Tibial artery (tissue), 4 donors: ENCODE measurements at regions not wholly inside any gene's neighbourhood (a gene's known extent, or its start where the extent isn't known, plus 50 kb on each side); places are given as distances from the start of the nearest gene placed in this dataset.

Experiments used
- DNase-seq, 2 donors: peaks; one replicate each; pipeline ENCODE4 v3.0.0-alpha.2; 2019
- H3K27ac ChIP-seq, 2 donors: fragments of 200-600 bp; sonication (generic) in 1 of 2; 1 replicate in 1 of 2; 2 replicates in 1 of 2; pipeline ENCODE4 v1.5.1; 2018 to 2019; ENCODE audit warnings: mild to moderate bottlenecking in 1 of 2
- H3K27me3 ChIP-seq, 2 donors: fragments of 200-600 bp; sonication (generic) in 1 of 2; one replicate each; pipeline versions ENCODE4 v1.5.1 to v1.6.0; 2016 to 2019
- H3K36me3 ChIP-seq, 3 donors: fragments of 200-600 bp; sonication (generic) in 2 of 3; one replicate each; pipeline ENCODE4 v1.5.1; 2016 to 2019; ENCODE audit warnings: mild to moderate bottlenecking in 2 of 3
- H3K4me1 ChIP-seq, 4 donors: fragments of 200-600 bp; sonication (generic) in 2 of 4; 1 replicate in 3 of 4; 2 replicates in 1 of 4; pipeline ENCODE4 v1.5.1; 2016 to 2019
- H3K4me3 ChIP-seq, 2 donors: fragments of 200-600 bp; sonication (generic) in 1 of 2; 1 replicate in 1 of 2; 2 replicates in 1 of 2; pipeline ENCODE4 v1.5.1; 2018 to 2019; ENCODE audit warnings: mild to moderate bottlenecking in 2 of 2
- H3K9me3 ChIP-seq, 3 donors: fragments of 200-600 bp; sonication (generic) in 1 of 3; one replicate each; pipeline ENCODE4 v1.5.1; 2016 to 2019
- intact Hi-C: fragments of 100-400 bp; cut with DNase I; formaldehyde crosslinking; loops from one replicate; pipeline ENCODE4 v1.15.0; 2023; ENCODE audit warnings: low total_unique reads
- TF ChIP-seq, protein P1 (sequence below), 2 experiments: fragments of 200-600 bp in 1 of 2; fragments of 450-650 bp in 1 of 2; IDR thresholded peaks; one replicate each; pipeline ENCODE4 v1.5.1; 2017 to 2019; ENCODE audit warnings: antibody characterized with exemption in 2 of 2, mild to moderate bottlenecking in 1 of 2, moderate library complexity in 1 of 2

DNA sequence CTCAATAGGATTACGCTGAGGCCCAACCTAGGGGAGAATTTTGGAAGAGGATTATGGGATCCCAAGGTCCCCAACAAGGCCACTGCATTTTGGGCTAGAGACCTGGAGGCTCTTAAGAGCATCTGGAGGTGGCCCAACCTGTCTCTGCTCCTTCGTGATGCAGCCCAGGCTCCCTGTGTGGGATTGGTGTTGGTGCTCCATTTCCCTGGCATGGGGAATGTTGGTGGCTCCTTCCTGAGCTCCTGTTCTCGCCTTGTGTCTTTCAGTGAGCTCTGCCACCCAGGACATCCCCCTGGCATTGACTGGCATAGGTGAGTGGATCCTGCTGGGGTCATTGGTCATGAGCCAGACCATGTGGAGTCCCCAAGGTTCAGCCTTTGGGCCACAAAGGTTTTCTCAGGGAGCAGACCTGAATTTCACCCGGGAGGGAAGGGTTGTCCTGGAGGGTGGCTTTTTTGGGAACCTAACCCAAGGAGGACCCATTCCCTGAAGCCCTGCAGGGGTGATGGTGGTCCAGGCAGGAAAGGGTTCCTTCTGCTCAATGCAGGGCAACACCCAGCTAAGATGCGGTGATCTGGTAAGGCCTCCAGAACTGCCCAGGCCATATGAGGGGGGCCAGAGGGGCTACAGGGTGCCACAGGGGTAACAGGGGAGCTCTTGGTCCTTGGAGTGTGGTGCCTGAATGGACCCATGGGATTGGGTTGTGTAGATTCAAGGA lies 202.5 kb downstream of the UBE3A start:
- H3K36me3 ChIP-seq, result no peaks in the 10 kb centered on the region
- H3K27ac ChIP-seq, result no peak overlapping the region
- TF ChIP-seq, protein P1, sequence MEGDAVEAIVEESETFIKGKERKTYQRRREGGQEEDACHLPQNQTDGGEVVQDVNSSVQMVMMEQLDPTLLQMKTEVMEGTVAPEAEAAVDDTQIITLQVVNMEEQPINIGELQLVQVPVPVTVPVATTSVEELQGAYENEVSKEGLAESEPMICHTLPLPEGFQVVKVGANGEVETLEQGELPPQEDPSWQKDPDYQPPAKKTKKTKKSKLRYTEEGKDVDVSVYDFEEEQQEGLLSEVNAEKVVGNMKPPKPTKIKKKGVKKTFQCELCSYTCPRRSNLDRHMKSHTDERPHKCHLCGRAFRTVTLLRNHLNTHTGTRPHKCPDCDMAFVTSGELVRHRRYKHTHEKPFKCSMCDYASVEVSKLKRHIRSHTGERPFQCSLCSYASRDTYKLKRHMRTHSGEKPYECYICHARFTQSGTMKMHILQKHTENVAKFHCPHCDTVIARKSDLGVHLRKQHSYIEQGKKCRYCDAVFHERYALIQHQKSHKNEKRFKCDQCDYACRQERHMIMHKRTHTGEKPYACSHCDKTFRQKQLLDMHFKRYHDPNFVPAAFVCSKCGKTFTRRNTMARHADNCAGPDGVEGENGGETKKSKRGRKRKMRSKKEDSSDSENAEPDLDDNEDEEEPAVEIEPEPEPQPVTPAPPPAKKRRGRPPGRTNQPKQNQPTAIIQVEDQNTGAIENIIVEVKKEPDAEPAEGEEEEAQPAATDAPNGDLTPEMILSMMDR (IDR thresholded peaks at IDR 0.05), result no peak
- peaks cover 0 to 49% (median 29%) of the 10 kb centered on the region in 3 donors for H3K9me3 ChIP-seq
- H3K27me3 ChIP-seq, result no peaks in the 10 kb centered on the region
- H3K4me3 ChIP-seq, result no peak overlapping the region
- intact Hi-C loops, result no loop called here
- peak in 1 of 2 donors; percentile 39 for DNase-seq
- H3K4me1 ChIP-seq, result no peaks in the 10 kb centered on the region

DNA sequence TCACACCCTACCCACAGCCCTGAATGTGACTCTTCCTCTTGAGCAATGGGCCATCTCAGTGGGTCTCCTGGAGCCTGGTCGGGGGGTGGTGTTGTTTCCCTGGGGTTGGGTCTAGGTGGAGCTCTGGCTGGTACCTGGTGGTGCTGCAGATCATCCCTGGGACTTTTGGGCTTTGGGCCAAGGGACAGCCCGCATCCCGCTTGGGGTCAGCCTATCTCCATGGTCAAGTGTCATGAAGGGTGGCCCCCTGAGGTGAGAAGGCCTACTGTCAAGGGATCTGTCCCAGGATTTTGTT lies 202.0 kb downstream of the UBE3A start:
- DNase-seq, result peak in 1 of 2 donors; percentile 41
- Histone ChIP-seq H3K27me3 (no peaks in the 10 kb centered on the region), H3K4me1 (no peaks in the 10 kb centered on the region), H3K9me3 (peaks cover 0 to 49% (median 29%) of the 10 kb centered on the region in 3 donors), H3K36me3 (no peaks in the 10 kb centered on the region), H3K4me3 (no peak overlapping the region), H3K27ac (no peak overlapping the region)
- intact Hi-C loops, result no loop called here
- TF ChIP-seq, protein P1 (IDR thresholded peaks at IDR 0.05), result no peak

DNA sequence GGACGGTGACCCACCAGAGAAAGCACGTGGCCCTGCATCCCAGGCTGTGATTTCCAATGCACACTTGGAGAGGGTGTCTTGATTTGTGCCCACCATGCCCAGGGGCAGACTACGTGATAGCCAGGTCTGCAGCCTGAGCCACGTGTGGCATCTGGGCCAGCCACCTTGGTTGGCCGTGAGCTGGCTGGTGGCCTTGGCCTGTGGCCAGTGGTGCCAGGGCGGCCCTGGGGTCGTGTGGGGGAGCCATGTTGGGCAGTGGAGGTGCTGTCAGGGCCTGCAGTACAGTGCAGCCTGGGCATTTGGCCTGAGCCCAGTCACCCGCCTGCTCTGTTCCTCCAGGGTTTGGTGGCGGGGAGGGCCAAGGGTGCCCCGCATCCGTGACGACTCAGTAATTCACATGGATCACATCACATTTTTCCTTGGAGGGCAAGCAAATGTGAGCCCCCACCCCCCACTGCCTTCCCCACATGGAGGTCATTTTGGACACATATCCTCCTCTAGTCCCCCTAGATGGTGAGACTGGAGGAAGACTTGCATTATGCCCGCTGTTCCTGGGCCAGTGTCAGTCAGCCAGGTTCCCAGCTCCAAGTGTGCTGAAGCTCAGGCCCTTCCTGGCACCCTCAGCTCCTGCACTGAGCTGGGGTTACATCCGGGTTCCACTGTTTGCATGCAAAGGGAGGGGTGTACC lies 201.4 kb downstream of the UBE3A start:
- Histone ChIP-seq H3K36me3 (no peaks in the 10 kb centered on the region), H3K27me3 (no peaks in the 10 kb centered on the region), H3K9me3 (peaks cover 0 to 54% (median 29%) of the 10 kb centered on the region in 3 donors), H3K4me1 (no peaks in the 10 kb centered on the region), H3K27ac (no peak overlapping the region), H3K4me3 (no peak overlapping the region)
- DNase-seq, result peak in 1 of 2 donors; percentile 53
- TF ChIP-seq, protein P1 (IDR thresholded peaks at IDR 0.05), result no peak
- intact Hi-C loops, result no loop called here

DNA sequence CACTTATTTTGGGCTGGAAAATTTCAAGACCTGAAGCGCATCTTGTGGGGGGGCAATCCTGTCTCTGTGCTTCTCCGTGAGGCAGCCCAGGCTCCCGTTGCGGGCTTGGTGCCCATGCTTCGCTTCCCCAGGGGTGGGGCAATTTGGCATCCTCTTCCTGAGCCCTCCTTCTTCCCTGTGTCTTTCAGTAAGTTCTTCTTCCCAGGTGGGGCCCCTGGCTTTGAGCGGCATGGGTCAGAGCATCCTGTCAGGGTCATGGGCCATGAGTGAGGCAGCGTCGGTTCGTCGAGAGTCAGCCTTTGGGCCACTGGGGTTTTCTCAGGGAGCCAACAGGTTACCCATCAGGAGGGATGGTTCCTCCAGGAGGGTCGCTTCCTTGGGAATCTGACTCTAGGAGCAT lies 200.7 kb downstream of the UBE3A start:
- H3K27me3 ChIP-seq, result no peaks in the 10 kb centered on the region
- no peaks in the 10 kb centered on the region for H3K36me3 ChIP-seq
- peaks cover 0 to 61% (median 29%) of the 10 kb centered on the region in 3 donors for H3K9me3 ChIP-seq
- H3K27ac ChIP-seq, result no peak overlapping the region
- peak in 1 of 2 donors; percentile 40 for DNase-seq
- TF ChIP-seq, protein P1 (IDR thresholded peaks at IDR 0.05), result no peak
- H3K4me3 ChIP-seq, result no peak overlapping the region
- intact Hi-C loops, result no loop called here
- no peaks in the 10 kb centered on the region for H3K4me1 ChIP-seq

DNA sequence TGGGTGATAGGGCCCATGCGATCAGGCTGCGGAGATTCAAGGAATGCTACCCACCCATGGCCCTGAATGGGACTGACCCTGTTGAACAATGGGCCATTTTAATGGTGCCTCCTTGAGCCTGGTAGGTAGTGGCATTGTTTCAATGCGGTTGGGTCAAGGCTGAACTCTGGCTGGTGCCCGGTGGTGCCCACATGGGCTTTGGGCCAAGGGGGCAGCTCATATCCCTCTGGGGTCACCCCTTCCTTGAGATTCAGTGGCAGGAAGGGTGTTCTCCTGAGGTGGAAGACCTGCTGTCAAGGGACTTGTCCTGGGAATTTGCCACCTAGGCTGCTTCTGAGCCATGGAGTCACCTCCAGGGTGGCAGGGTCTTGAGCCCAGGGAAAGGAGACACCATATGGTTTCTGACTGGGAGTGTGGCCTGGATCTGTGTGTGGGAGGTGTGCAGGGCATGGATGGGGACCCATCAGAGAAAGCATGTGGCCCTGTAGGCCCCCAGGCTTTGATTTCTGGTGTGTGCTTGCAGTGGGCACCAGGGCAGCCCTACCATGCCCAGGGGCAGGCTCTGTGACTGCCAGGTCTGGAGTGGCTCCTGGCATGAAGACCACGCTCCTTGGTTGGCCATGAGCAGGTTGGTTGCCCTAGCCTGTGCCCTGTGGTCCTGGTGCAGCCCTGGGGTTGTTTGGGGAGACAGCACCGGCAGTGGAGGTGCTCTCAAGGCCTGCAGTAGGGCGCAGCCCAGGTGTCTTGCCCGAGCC lies 199.9 kb downstream of the UBE3A start:
- intact Hi-C loops, result no loop called here
- Histone ChIP-seq H3K36me3 (no peaks in the 10 kb centered on the region), H3K27ac (no peak overlapping the region), H3K4me1 (no peaks in the 10 kb centered on the region), H3K4me3 (no peak overlapping the region), H3K9me3 (peaks cover 0 to 57% (median 29%) of the 10 kb centered on the region in 3 donors), H3K27me3 (no peaks in the 10 kb centered on the region)
- peak in 1 of 2 donors; percentile 40 for DNase-seq
- TF ChIP-seq, protein P1 (IDR thresholded peaks at IDR 0.05), result no peak
